Activated CD4-positive, alpha-beta T cell treated with anti-CD3 and anti-CD28 coated beads, Interleukin-2, amount 10 ng/mL, durations not matched to agents 24 days and 14 days (primary cell): ENCODE measurements at regions not wholly inside any gene's neighbourhood (a gene's known extent, or its start where the extent isn't known, plus 50 kb on each side); places are given as distances from the start of the nearest gene placed in this dataset.

ENCODE experiments used
- DNase-seq: peaks from one replicate; pipeline ENCODE4 v3.0.0; 2022
- H3K27ac Mint-ChIP-seq: one replicate; pipeline ENCODE4 v1.8.0; 2022; ENCODE audit warnings: mild to moderate bottlenecking, mixed read lengths
- H3K27me3 Mint-ChIP-seq: one replicate; pipeline ENCODE4 v1.8.0; 2022; ENCODE audit warnings: mixed read lengths
- H3K36me3 Mint-ChIP-seq: one replicate; pipeline ENCODE4 v1.8.0; 2022; ENCODE audit warnings: low read depth, mild to moderate bottlenecking, mixed read lengths
- H3K4me1 Mint-ChIP-seq: one replicate; pipeline ENCODE4 v1.8.0; 2021; ENCODE audit warnings: mixed read lengths
- H3K4me3 Mint-ChIP-seq: one replicate; pipeline ENCODE4 v1.8.0; 2022; ENCODE audit warnings: mild to moderate bottlenecking, moderate library complexity, mixed read lengths
- H3K9me3 Mint-ChIP-seq: one replicate; pipeline ENCODE4 v1.8.0; 2021; ENCODE audit warnings: mixed read lengths
- intact Hi-C: fragments of 100-400 bp; cut with micrococcal nuclease; formaldehyde crosslinking; loops from one replicate; pipeline ENCODE4 v1.15.1; 2023

DNA sequence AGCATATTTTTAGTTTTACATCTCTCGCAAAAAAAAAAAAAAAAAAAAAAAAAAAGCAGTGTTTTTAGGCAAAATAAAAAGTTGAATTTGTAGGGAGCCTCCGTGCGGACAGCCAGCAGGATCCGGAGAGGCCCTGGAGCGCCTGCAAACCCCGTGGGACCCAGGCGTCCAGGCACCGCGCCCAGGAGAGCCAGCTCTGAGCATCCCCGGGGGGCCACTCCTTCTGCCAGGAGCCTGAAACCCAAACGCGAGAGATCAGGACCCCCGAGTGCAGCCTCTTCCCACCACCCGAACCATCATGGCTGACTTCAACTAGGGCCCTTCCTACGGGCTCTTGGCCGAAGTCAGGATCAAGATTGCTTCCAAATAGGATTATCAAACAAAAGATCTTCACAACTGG, 54.1 kb upstream of the LY86 start:
- Mint-ChIP-seq H3K4me3 (no peak overlapping the region), H3K4me1 (peaks cover 3% of the 10 kb centered on the region), H3K9me3 (peaks cover 6% of the 10 kb centered on the region), H3K36me3 (no peaks in the 10 kb centered on the region), H3K27me3 (peaks cover 53% of the 10 kb centered on the region), H3K27ac (no peak overlapping the region)
- intact Hi-C loops: no loop called here
- no peak for DNase-seq

- Mint-ChIP-seq H3K36me3 (no peaks in the 10 kb centered on the region), H3K9me3 (peaks cover 16% of the 10 kb centered on the region), H3K27me3 (peaks cover 62% of the 10 kb centered on the region), H3K4me1 (peaks cover 3% of the 10 kb centered on the region), H3K4me3 (no peak overlapping the region), H3K27ac (no peak overlapping the region)
- intact Hi-C loops: no loop called here
- DNase-seq: no peak
These were observed 50.8 kb upstream of the LY86 start for GRCh38 chr6:6537488-6538260.

DNA sequence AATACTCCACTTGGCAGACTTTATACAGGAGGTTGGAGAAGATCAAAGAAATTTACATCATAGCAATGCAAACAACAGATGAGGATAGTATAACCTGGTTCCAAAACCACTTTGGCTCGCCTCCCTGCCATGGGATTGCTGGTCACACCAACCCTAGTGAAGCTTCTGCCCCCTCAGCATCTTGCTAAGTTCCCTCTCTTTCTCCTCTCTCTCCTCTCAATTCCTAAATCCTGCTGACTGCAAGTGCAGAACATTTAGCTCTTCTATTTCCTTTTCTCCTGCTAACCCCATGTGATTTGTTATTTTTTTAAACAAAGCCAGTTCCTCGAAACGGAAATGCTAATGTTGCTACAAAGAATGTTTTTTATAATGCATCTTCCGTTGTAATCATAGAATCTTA, 50.3 kb upstream of the LY86 start:
- intact Hi-C loops: no loop called here
- peaks cover 64% of the 10 kb centered on the region for H3K27me3 Mint-ChIP-seq
- H3K4me3 Mint-ChIP-seq: no peak overlapping the region

More for the DNA sequence above, 50.3 kb upstream of the LY86 start:
- peaks cover 3% of the 10 kb centered on the region for H3K4me1 Mint-ChIP-seq
- DNase-seq: no peak
- no peak overlapping the region for H3K27ac Mint-ChIP-seq
- H3K36me3 Mint-ChIP-seq: no peaks in the 10 kb centered on the region
- H3K9me3 Mint-ChIP-seq: peaks cover 16% of the 10 kb centered on the region
